IPS-NIHi11 (cell line): ENCODE measurements at regions not wholly inside any gene's neighbourhood (a gene's known extent, or its start where the extent isn't known, plus 50 kb on each side); places are given as distances from the start of the nearest gene placed in this dataset.
"Not testable (repeated sequence)": the region's sequence is repeated elsewhere in the genome, so short reads cannot be mapped to it uniquely, and the experiment has no call there.

Experiments
- DNase-seq: peaks from one replicate; pipeline ENCODE4 v3.0.0; 2012; ENCODE audit warnings: mixed read lengths, low spot score

- DNase-seq: no peak
Observed at GRCh38 chrX:122196343-122196742, 987.7 kb upstream of the GRIA3 start.

GRCh38 chrX:122203399-122203798 lies 980.7 kb upstream of the GRIA3 start:
- peak; percentile 3 for DNase-seq

- no peak for DNase-seq
Observed at GRCh38 chrX:122218666-122219065, 965.4 kb upstream of the GRIA3 start.

- no peak for DNase-seq
Observed at GRCh38 chrX:122219226-122219625, 964.9 kb upstream of the GRIA3 start.

GRCh38 chrX:122219735-122220134 lies 964.3 kb upstream of the GRIA3 start:
- no peak for DNase-seq

GRCh38 chrX:122220644-122221373 lies 963.3 kb upstream of the GRIA3 start:
- peak; percentile 51 for DNase-seq

- DNase-seq: not testable (repeated sequence)
Observed at GRCh38 chrX:122221810-122222209, 962.3 kb upstream of the GRIA3 start.

- not testable (repeated sequence) for DNase-seq
Observed at GRCh38 chrX:122224137-122224536, 959.9 kb upstream of the GRIA3 start.

- no peak for DNase-seq
Observed at GRCh38 chrX:122238801-122239200, 945.3 kb upstream of the GRIA3 start.

- no peak for DNase-seq
Observed at GRCh38 chrX:122241959-122242358, 942.1 kb upstream of the GRIA3 start.

GRCh38 chrX:122244080-122244479 lies 940.0 kb upstream of the GRIA3 start:
- no peak for DNase-seq

GRCh38 chrX:122245175-122245574 lies 938.9 kb upstream of the GRIA3 start:
- no peak for DNase-seq

- no peak for DNase-seq
Observed at GRCh38 chrX:122245943-122246342, 938.1 kb upstream of the GRIA3 start.

- DNase-seq: no peak
Observed at GRCh38 chrX:122246937-122247336, 937.1 kb upstream of the GRIA3 start.

- no peak for DNase-seq
Observed at GRCh38 chrX:122248681-122249080, 935.4 kb upstream of the GRIA3 start.

GRCh38 chrX:122252454-122252853 lies 931.6 kb upstream of the GRIA3 start:
- no peak for DNase-seq

GRCh38 chrX:122268353-122268752 lies 915.7 kb upstream of the GRIA3 start:
- DNase-seq: no peak

GRCh38 chrX:122269243-122269781 lies 914.8 kb upstream of the GRIA3 start:
- no peak for DNase-seq

- no peak for DNase-seq
Observed at GRCh38 chrX:122270809-122271494, 913.1 kb upstream of the GRIA3 start.

- DNase-seq: no peak
Observed at GRCh38 chrX:122272011-122272410, 912.1 kb upstream of the GRIA3 start.

GRCh38 chrX:122279746-122280145 lies 904.3 kb upstream of the GRIA3 start:
- DNase-seq: no peak

- not testable (repeated sequence) for DNase-seq
Observed at GRCh38 chrX:122299822-122300221, 884.3 kb upstream of the GRIA3 start.

- no peak for DNase-seq
Observed at GRCh38 chrX:122301491-122301890, 882.6 kb upstream of the GRIA3 start.
